NT2/D1 (cell line): ENCODE measurements at regions not wholly inside any gene's neighbourhood (a gene's known extent, or its start where the extent isn't known, plus 50 kb on each side); places are given as distances from the start of the nearest gene placed in this dataset.

Source experiments
- DNase-seq: peaks from one replicate; pipeline ENCODE4 v3.0.0-alpha.2; 2011; ENCODE audit warnings: low read depth, low spot score
- H3K27me3 ChIP-seq: 2 replicates; pipeline ENCODE4 v1.6.0; 2011; ENCODE audit warnings: mild to moderate bottlenecking; ENCODE audit not compliant: insufficient read length, insufficient read depth
- H3K36me3 ChIP-seq: 2 replicates; pipeline ENCODE4 v1.6.1; 2011; ENCODE audit warnings: mild to moderate bottlenecking, low read length, mixed read lengths; ENCODE audit not compliant: insufficient read depth, insufficient read length
- H3K4me1 ChIP-seq: 2 replicates; pipeline ENCODE4 v1.5.1; 2011; ENCODE audit not compliant: insufficient read depth, insufficient read length
- H3K4me3 ChIP-seq: 2 replicates; pipeline ENCODE4 v1.5.1; 2011; ENCODE audit warnings: low read depth; ENCODE audit not compliant: insufficient read length
- H3K9ac ChIP-seq: 2 replicates; pipeline ENCODE4 v1.6.0; 2011; ENCODE audit warnings: low read depth; ENCODE audit not compliant: insufficient read length
- H3K9me3 ChIP-seq: 2 replicates; pipeline ENCODE4 v1.5.1; 2011; ENCODE audit warnings: mild to moderate bottlenecking, low read length; ENCODE audit not compliant: insufficient read depth
- SUZ12 ChIP-seq: IDR thresholded peaks from 2 replicates; pipeline ENCODE4 v1.6.1; 2011; ENCODE audit not compliant: insufficient read length, insufficient read depth; ENCODE audit errors: extremely low read depth
- YY1 ChIP-seq: IDR thresholded peaks from 2 replicates; pipeline ENCODE4 v1.6.1; 2011; ENCODE audit not compliant: insufficient read length, insufficient read depth
- ZNF274 ChIP-seq: IDR thresholded peaks from 2 replicates; pipeline ENCODE4 v1.6.1; 2011; ENCODE audit warnings: mild to moderate bottlenecking, low read depth, low read length

DNA sequence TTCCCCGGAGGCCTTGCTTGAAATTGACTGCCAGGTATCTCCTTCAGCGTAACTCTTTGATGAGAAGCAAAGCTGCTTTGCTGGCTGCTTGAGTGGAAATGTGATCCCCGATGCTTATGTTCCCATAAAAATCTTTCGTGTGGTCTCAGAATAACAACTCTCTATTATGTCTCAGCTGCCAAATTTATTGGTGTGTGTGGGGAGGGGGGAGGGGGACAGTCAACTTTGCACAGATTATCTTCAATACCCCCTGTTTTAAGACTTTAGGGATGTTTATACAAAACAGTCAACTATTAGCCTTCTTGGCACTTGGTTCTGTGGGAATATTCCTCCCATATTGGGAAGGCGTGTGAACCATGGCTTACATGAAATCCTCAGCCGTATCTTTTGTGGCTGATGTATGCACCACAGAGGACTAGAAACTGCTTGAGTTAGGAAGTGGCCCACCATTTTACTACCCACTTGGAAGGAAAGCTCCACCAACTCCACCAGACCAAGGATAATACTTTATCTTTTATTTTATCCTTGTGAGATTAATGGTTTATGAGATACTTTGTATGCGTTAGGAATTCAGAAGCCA is 101.5 kb upstream of the SLC24A3 start:
- Histone ChIP-seq H3K9ac (no peak overlapping the region), H3K27me3 (no peaks in the 10 kb centered on the region), H3K36me3 (no peaks in the 10 kb centered on the region), H3K4me3 (no peak overlapping the region), H3K9me3 (peaks cover 8% of the 10 kb centered on the region; the same call in 1 of the 2 replicates), H3K4me1 (no peaks in the 10 kb centered on the region)
- DNase-seq: no peak
- TF ChIP-seq YY1 (no peak), ZNF274 (no peak), SUZ12 (no peak)

- no peak for TF ChIP-seq ZNF274
- no peak for TF ChIP-seq SUZ12
- no peak for TF ChIP-seq YY1
- no peak for DNase-seq
- Histone ChIP-seq H3K9me3 (peaks cover 6% of the 10 kb centered on the region; the same call in 1 of the 2 replicates), H3K36me3 (no peaks in the 10 kb centered on the region), H3K4me3 (no peak overlapping the region), H3K4me1 (no peaks in the 10 kb centered on the region), H3K9ac (no peak overlapping the region), H3K27me3 (no peaks in the 10 kb centered on the region)
Observed at GRCh38 chr20:19112828-19113227, 99.6 kb upstream of the SLC24A3 start.

DNA sequence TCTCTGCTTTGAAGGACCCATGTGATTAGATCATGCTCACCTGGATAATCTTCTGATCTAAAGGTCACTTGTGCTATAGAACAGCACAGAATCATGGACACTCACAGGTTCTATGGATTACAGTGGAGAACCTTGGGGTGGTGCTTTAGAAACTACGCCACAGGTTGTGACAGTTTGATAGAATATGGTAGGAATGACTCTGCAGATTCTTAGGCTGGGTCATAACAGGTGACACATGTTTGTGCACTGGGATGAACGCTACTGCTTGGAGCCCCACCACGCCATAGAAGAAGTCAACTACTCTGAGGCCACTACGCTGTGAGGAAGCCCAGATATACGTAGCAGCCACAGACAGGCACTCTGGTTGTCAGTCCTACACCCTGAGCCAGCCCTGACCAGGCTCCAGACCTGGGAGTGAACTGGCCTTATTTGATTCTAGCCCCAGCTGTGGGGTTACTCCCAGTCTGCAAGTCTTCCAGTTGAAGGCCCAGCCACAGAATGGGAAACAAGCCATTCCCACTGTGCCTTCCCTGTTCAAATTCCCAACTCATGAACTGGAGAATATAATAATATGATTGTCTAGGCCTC is 99.0 kb upstream of the SLC24A3 start:
- Histone ChIP-seq H3K4me3 (no peak overlapping the region), H3K27me3 (no peaks in the 10 kb centered on the region), H3K9me3 (no peaks in the 10 kb centered on the region), H3K9ac (no peak overlapping the region), H3K4me1 (no peaks in the 10 kb centered on the region), H3K36me3 (no peaks in the 10 kb centered on the region)
- TF ChIP-seq SUZ12 (no peak), ZNF274 (no peak), YY1 (no peak)
- no peak for DNase-seq

DNA sequence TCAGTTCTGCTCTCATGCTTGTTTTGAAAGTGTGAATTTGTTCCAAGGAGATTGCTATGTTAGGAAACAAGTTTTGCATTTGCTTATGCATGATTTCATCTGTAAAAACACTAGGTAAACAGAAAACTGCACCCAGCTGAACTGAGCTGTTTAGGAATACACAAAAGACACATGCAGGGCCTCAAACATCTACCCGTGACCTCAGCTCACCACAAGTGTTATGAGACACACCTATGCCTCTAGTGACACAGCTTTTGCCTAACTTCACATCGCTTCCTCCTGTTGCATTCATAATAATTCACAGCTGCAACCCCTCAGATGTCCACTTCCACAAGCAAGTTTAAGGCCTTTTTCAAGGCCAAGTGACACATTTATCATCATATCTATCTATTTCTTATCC is 98.0 kb upstream of the SLC24A3 start:
- Histone ChIP-seq H3K4me1 (no peaks in the 10 kb centered on the region), H3K36me3 (no peaks in the 10 kb centered on the region), H3K9ac (no peak overlapping the region), H3K4me3 (no peak overlapping the region), H3K27me3 (no peaks in the 10 kb centered on the region), H3K9me3 (no peaks in the 10 kb centered on the region)
- no peak for TF ChIP-seq SUZ12
- no peak for TF ChIP-seq ZNF274
- TF ChIP-seq YY1: no peak
- no peak for DNase-seq

GRCh38 chr20:19115581-19115980 is 96.9 kb upstream of the SLC24A3 start:
- no peaks in the 10 kb centered on the region for H3K9me3 ChIP-seq
- no peak overlapping the region for H3K4me3 ChIP-seq
- H3K4me1 ChIP-seq: no peaks in the 10 kb centered on the region
- no peaks in the 10 kb centered on the region for H3K36me3 ChIP-seq
- H3K27me3 ChIP-seq: no peaks in the 10 kb centered on the region
- no peak for DNase-seq
- TF ChIP-seq ZNF274: no peak
- no peak for TF ChIP-seq YY1
- TF ChIP-seq SUZ12: no peak
- H3K9ac ChIP-seq: no peak overlapping the region

DNA sequence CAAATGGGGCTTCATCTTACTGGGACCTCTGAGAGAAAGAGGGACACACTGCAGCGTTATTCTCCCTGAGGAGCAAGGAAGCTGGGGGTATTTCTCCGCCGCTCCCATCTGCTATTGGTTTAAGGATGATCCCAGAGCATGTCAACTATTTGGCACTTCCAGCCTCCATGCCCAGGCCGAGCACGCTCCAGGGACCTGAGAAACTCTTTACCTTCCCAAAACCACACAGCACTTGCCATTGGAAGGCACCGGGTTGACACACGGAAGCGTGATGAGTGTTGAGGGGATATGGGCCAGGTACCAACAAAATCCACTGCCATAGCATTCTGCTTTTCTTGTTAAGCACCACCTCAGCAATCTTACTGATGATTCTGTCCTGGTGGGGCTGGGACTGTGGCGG is 92.4 kb upstream of the SLC24A3 start:
- no peaks in the 10 kb centered on the region for H3K36me3 ChIP-seq
- no peak for DNase-seq
- H3K9ac ChIP-seq: no peak overlapping the region
- H3K9me3 ChIP-seq: no peaks in the 10 kb centered on the region
- H3K27me3 ChIP-seq: no peaks in the 10 kb centered on the region
- H3K4me1 ChIP-seq: no peaks in the 10 kb centered on the region
- no peak overlapping the region for H3K4me3 ChIP-seq
- TF ChIP-seq ZNF274 (no peak), SUZ12 (no peak), YY1 (no peak)

DNA sequence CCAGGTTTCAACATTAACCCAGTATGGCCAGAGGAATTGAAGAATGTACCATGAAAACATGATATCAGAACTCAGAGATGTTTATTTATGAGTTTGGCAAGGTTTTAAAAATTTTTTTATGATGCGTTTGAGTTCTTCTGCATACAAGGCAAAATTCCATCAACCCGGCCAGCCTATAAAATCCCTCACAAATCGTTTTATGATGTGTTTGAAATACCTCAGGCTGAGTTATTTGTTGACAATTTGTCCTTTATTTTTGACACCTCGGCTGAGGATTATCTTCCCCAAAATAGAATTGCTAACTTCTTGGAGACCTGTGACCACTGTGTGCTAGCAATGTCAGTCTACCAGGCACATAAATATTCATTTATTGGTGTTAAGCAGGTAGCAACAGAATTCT is 91.9 kb upstream of the SLC24A3 start:
- H3K27me3 ChIP-seq: no peaks in the 10 kb centered on the region
- H3K4me3 ChIP-seq: no peak overlapping the region
- no peaks in the 10 kb centered on the region for H3K36me3 ChIP-seq
- H3K9ac ChIP-seq: no peak overlapping the region
- no peaks in the 10 kb centered on the region for H3K9me3 ChIP-seq
- DNase-seq: no peak
- H3K4me1 ChIP-seq: no peaks in the 10 kb centered on the region
- no peak for TF ChIP-seq YY1
- TF ChIP-seq SUZ12: no peak
- TF ChIP-seq ZNF274: no peak
